ENCODE measurements at regions not wholly inside any gene's neighbourhood (a gene's known extent, or its start where the extent isn't known, plus 50 kb on each side); places are given as distances from the start of the nearest gene placed in this dataset.

GRCh38 chr7:79714081-79714480, 260.6 kb upstream of the MAGI2 start:
- no peak for DNase-seq (ENCODE audit: low spot score)

- DNase-seq (ENCODE audit: low spot score), result no peak
These were observed 259.8 kb upstream of the MAGI2 start for GRCh38 chr7:79713276-79713675.

- no peak for DNase-seq (ENCODE audit: low spot score)
These were observed 258.2 kb upstream of the MAGI2 start for GRCh38 chr7:79711660-79712059.

- peak; percentile 30 for DNase-seq (ENCODE audit: low spot score)
These were observed 256.3 kb upstream of the MAGI2 start for GRCh38 chr7:79709574-79710409.

- DNase-seq (ENCODE audit: low spot score), result peak; percentile 1
These were observed 248.6 kb upstream of the MAGI2 start for GRCh38 chr7:79702116-79702515.

GRCh38 chr7:79692015-79692414, 238.5 kb upstream of the MAGI2 start:
- DNase-seq (ENCODE audit: low spot score), result peak; percentile 95

- DNase-seq (ENCODE audit: low spot score), result no peak
These were observed 237.6 kb upstream of the MAGI2 start for GRCh38 chr7:79691074-79691473.

GRCh38 chr7:79684384-79684783, 230.9 kb upstream of the MAGI2 start:
- no peak for DNase-seq (ENCODE audit: low spot score)

- DNase-seq (ENCODE audit: low spot score), result no peak
These were observed 230.4 kb upstream of the MAGI2 start for GRCh38 chr7:79683916-79684315.

GRCh38 chr7:79683185-79683890, 229.9 kb upstream of the MAGI2 start:
- DNase-seq (ENCODE audit: low spot score), result no peak

- DNase-seq (ENCODE audit: low spot score), result no peak
These were observed 228.0 kb upstream of the MAGI2 start for GRCh38 chr7:79681454-79681853.

- DNase-seq (ENCODE audit: low spot score), result no peak
These were observed 220.5 kb upstream of the MAGI2 start for GRCh38 chr7:79673969-79674368.

GRCh38 chr7:79673421-79673820, 220.0 kb upstream of the MAGI2 start:
- DNase-seq (ENCODE audit: low spot score), result no peak

GRCh38 chr7:79668292-79668691, 214.8 kb upstream of the MAGI2 start:
- no peak for DNase-seq (ENCODE audit: low spot score)

GRCh38 chr7:79666472-79666871, 213.0 kb upstream of the MAGI2 start:
- DNase-seq (ENCODE audit: low spot score), result no peak

GRCh38 chr7:79664884-79665676, 211.6 kb upstream of the MAGI2 start:
- DNase-seq (ENCODE audit: low spot score), result no peak

- no peak for DNase-seq (ENCODE audit: low spot score)
These were observed 204.8 kb upstream of the MAGI2 start for GRCh38 chr7:79658304-79658703.

GRCh38 chr7:79653136-79653631, 199.7 kb upstream of the MAGI2 start:
- DNase-seq (ENCODE audit: low spot score), result no peak

- DNase-seq (ENCODE audit: low spot score), result no peak
These were observed 199.2 kb upstream of the MAGI2 start for GRCh38 chr7:79652619-79653018.

- DNase-seq (ENCODE audit: low spot score), result no peak
These were observed 194.2 kb upstream of the MAGI2 start for GRCh38 chr7:79647711-79648110.

GRCh38 chr7:79646278-79646677, 192.8 kb upstream of the MAGI2 start:
- no peak for DNase-seq (ENCODE audit: low spot score)

- no peak for DNase-seq (ENCODE audit: low spot score)
These were observed 183.4 kb upstream of the MAGI2 start for GRCh38 chr7:79636849-79637248.
